T-cell (primary cell): ENCODE measurements at regions not wholly inside any gene's neighbourhood (a gene's known extent, or its start where the extent isn't known, plus 50 kb on each side); places are given as distances from the start of the nearest gene placed in this dataset.

Experiments used
- ATAC-seq, 4 experiments: fragments of 200-7000 bp in 3 of 4; fragments of 150-1000 bp in 1 of 4; cut with Tn5 transposase; replicated peaks in 1 of 4; 1 replicate in 3 of 4; 2 replicates in 1 of 4; pipeline ENCODE4 v1.10.0; 2021; ENCODE audit warnings: moderate library complexity in 3 of 4, mild to moderate bottlenecking in 2 of 4, moderate number of reproducible peaks in 1 of 4
- CTCF ChIA-PET, 2 donors: fragments of 300-600 bp; sonication (Branson Sonifier 250); formaldehyde crosslinking; loops; one replicate each; lab custom pipeline; 2022; ENCODE audit warnings: antibody characterized with exemption in 2 of 2; lab: Charles Lee
- POLR2A ChIA-PET, 2 donors: fragments of 300-600 bp; sonication (Branson Sonifier 250); formaldehyde crosslinking; loops; one replicate each; lab custom pipeline; 2022; ENCODE audit warnings: antibody characterized with exemption in 2 of 2; lab: Charles Lee
- DNase-seq, 35 experiments: peaks; one replicate each; pipeline versions ENCODE4 v3.0.0 to v3.0.0-alpha.2; 2013 to 2023
- H3K27ac ChIP-seq: one replicate; pipeline ENCODE4 v1.5.1; 2013; ENCODE audit warnings: low read length
- H3K27me3 ChIP-seq, 2 experiments: replicated peaks in 1 of 2; 1 replicate in 1 of 2; 2 replicates in 1 of 2; pipeline versions ENCODE4 v1.6.1 to v1.7.0; 2013; ENCODE audit warnings: low read length in 1 of 2, mixed read lengths in 1 of 2; ENCODE audit not compliant: control insufficient read depth in 2 of 2, insufficient read depth in 2 of 2; ENCODE audit errors: extremely low read depth in 1 of 2
- H3K36me3 ChIP-seq, 2 donors: 1 replicate in 1 of 2; 2 replicates in 1 of 2; pipeline versions ENCODE4 v1.6.1 to v1.7.0; 2013; ENCODE audit warnings: low read length in 1 of 2; ENCODE audit not compliant: control insufficient read depth in 2 of 2, insufficient read depth in 1 of 2; ENCODE audit errors: extremely low read depth in 1 of 2
- H3K4me1 ChIP-seq, 2 experiments: 1 replicate in 1 of 2; 2 replicates in 1 of 2; pipeline versions ENCODE4 v1.6.1 to v1.7.0; 2013; ENCODE audit warnings: low read length in 2 of 2, mixed read lengths in 1 of 2; ENCODE audit not compliant: insufficient read depth in 2 of 2, control insufficient read depth in 1 of 2; ENCODE audit errors: extremely low read depth in 1 of 2
- H3K4me3 ChIP-seq, 2 donors: 1 replicate in 1 of 2; 2 replicates in 1 of 2; pipeline versions ENCODE4 v1.5.1 to v1.7.0; 2013; ENCODE audit warnings: mild to moderate bottlenecking in 2 of 2, low read length in 1 of 2, moderate library complexity in 1 of 2; ENCODE audit not compliant: control insufficient read depth in 1 of 2; ENCODE audit errors: extremely low read depth in 1 of 2
- H3K9me3 ChIP-seq: 2 replicates; pipeline ENCODE4 v1.7.0; 2013
- H3K27ac Mint-ChIP-seq, 2 donors: one replicate each; pipeline ENCODE4 v1.8.0; 2020 to 2021; ENCODE audit warnings: mild to moderate bottlenecking in 2 of 2, mixed read lengths in 2 of 2
- H3K27me3 Mint-ChIP-seq, 2 donors: one replicate each; pipeline ENCODE4 v1.8.0; 2021 to 2022; ENCODE audit warnings: mixed read lengths in 2 of 2
- H3K36me3 Mint-ChIP-seq: one replicate; pipeline ENCODE4 v1.8.0; 2021; ENCODE audit warnings: mixed read lengths
- H3K4me1 Mint-ChIP-seq, 3 donors: one replicate each; pipeline ENCODE4 v1.8.0; 2020 to 2022; ENCODE audit warnings: mixed read lengths in 3 of 3, mild to moderate bottlenecking in 1 of 3
- H3K4me3 Mint-ChIP-seq, 3 donors: one replicate each; pipeline ENCODE4 v1.8.0; 2020 to 2022; ENCODE audit warnings: mild to moderate bottlenecking in 3 of 3, mixed read lengths in 3 of 3, moderate library complexity in 3 of 3
- H3K9me3 Mint-ChIP-seq, 3 donors: one replicate each; pipeline ENCODE4 v1.8.0; 2020 to 2022; ENCODE audit warnings: mixed read lengths in 3 of 3
- WGBS: methylation state at CpG from one replicate; pipeline ENCODE4 v1.1.5; 2013; ENCODE audit warnings: missing lambda C conversion rate; ENCODE audit not compliant: insufficient coverage; 5-methylcytosine and 5-hydroxymethylcytosine counted together

DNA sequence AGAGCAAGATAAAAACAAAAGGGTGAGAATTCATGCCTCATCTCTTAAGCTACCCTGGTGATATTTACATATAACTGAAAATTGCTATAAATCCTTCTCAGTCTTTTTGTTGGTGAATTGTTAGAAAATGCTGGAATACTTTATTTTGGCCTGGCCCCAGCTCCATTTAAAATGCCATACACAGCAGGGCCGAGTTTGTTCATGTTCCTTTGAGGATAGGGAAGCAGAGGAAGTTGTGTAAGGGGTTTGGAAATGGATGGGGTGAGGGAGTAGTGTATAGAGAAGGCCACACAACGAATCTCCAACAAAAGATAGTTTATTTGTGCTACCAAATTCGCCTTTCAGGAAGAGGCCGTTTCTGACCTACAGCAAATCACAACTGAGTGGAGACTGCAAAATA is 78.6 kb upstream of the ADAMTS9 start:
- H3K27ac Mint-ChIP-seq, result no peak overlapping the region
- Histone ChIP-seq H3K9me3 (no peaks in the 10 kb centered on the region), H3K27me3 (no peaks in the 10 kb centered on the region), H3K4me3 (no peak overlapping the region), H3K4me1 (no peaks in the 10 kb centered on the region), H3K36me3 (no peaks in the 10 kb centered on the region), H3K27ac (no peak overlapping the region)
- H3K9me3 Mint-ChIP-seq, result peaks cover 0 to 3% (median 2%) of the 10 kb centered on the region in 3 donors
- no peaks in the 10 kb centered on the region for H3K27me3 Mint-ChIP-seq
- no peaks in the 10 kb centered on the region for H3K36me3 Mint-ChIP-seq
- H3K4me3 Mint-ChIP-seq, result no peak overlapping the region
- ChIA-PET CTCF (no interaction called here), POLR2A (no interaction called here)
- ATAC-seq (no peak), DNase-seq (no peak)
- H3K4me1 Mint-ChIP-seq, result no peaks in the 10 kb centered on the region
- WGBS, result no CpG with 5 or more reads among the region's 4 CpGs

DNA sequence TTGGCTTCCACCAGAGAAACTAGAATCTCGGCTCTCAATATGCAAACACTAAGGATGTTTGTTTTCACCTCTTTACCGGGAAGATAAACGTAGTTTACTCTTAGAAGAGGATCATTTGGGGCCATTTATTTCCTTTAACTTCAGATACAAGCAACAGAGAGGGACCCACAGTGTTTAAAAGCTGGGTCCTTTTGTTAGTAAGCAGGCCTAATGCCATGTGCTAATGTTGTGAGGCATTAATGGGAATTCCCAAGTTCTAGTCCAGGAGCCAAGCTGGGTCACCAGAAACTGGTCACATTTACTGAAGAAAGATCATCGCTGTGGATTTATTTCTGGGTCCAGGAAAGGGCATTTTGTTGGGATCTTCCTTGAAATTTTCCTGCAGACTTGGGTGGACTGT is 78.1 kb upstream of the ADAMTS9 start:
- no peaks in the 10 kb centered on the region for H3K4me1 ChIP-seq
- ATAC-seq (no peak), DNase-seq (no peak)
- H3K9me3 ChIP-seq, result no peaks in the 10 kb centered on the region
- Mint-ChIP-seq H3K27me3 (no peaks in the 10 kb centered on the region), H3K9me3 (peaks cover 0 to 3% (median 2%) of the 10 kb centered on the region in 3 donors), H3K4me3 (no peak overlapping the region), H3K27ac (no peak overlapping the region), H3K4me1 (no peaks in the 10 kb centered on the region), H3K36me3 (no peaks in the 10 kb centered on the region)
- no peak overlapping the region for H3K4me3 ChIP-seq
- ChIA-PET POLR2A (no interaction called here), CTCF (no interaction called here)
- no peaks in the 10 kb centered on the region for H3K36me3 ChIP-seq
- no peaks in the 10 kb centered on the region for H3K27me3 ChIP-seq
- WGBS, result 67% methylated on average over 1 of the region's 4 CpGs
- H3K27ac ChIP-seq, result no peak overlapping the region

DNA sequence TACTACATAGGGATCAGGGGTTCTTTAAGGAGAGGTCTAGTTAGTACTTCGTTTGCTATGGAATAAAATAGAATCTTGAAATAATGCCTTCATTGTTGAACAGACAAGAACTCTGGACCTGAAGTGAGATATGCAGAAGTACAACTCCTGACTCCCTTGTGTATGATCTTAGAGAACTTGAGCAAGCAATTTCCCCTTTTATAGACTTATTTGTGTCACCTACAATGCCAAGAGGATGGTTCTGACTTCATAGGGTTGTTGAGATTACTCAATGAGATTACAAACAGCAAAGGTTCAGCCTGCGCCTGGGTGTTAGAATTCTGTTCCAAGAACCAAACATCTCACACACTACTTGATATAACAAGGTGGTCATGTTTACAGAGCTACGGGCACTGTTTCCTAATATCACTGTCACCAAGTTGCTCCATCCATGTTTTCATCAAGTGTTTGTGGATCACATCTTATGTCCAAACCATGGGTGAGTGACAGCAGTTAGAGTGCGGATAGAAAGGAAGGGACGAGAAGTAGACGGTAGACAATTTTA is 76.7 kb upstream of the ADAMTS9 start:
- Histone ChIP-seq H3K4me3 (no peak overlapping the region), H3K27me3 (no peaks in the 10 kb centered on the region), H3K36me3 (no peaks in the 10 kb centered on the region), H3K9me3 (no peaks in the 10 kb centered on the region), H3K4me1 (no peaks in the 10 kb centered on the region), H3K27ac (no peak overlapping the region)
- no peak for ATAC-seq
- ChIA-PET POLR2A (no interaction called here), CTCF (no interaction called here)
- Mint-ChIP-seq H3K9me3 (peaks cover 0 to 3% (median 2%) of the 10 kb centered on the region in 3 donors), H3K4me3 (no peak overlapping the region), H3K4me1 (no peaks in the 10 kb centered on the region), H3K27me3 (no peaks in the 10 kb centered on the region), H3K27ac (no peak overlapping the region), H3K36me3 (no peaks in the 10 kb centered on the region)
- no CpG with 5 or more reads among the region's 6 CpGs for WGBS
- no peak for DNase-seq

DNA sequence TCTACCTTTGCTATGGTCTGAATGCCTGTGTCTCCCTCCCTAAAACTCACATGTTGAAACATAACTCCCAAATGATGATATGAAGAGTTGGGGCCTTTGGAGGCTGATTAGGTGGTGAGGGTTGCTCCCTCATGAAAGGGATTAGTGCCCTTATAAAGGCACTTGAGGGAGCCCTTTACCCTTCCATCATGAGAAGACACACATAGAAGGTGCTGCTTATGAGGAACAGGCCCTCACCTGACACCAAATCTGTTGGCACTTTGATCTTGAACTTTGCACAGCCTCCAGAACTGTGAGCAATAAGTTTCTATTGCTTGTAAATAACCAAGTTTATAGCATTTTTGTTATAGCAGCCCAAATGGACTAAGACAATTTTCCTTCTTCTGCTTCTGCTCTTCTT is 76.2 kb upstream of the ADAMTS9 start:
- H3K36me3 Mint-ChIP-seq, result no peaks in the 10 kb centered on the region
- H3K4me1 ChIP-seq, result no peaks in the 10 kb centered on the region
- ATAC-seq (no peak), DNase-seq (no peak)
- no peak overlapping the region for H3K4me3 Mint-ChIP-seq
- POLR2A ChIA-PET, result no interaction called here
- no peaks in the 10 kb centered on the region for H3K4me1 Mint-ChIP-seq
- H3K4me3 ChIP-seq, result no peak overlapping the region
- CTCF ChIA-PET, result no interaction called here
- H3K27me3 ChIP-seq, result no peaks in the 10 kb centered on the region
- H3K27me3 Mint-ChIP-seq, result no peaks in the 10 kb centered on the region
- peaks cover 0 to 3% (median 2%) of the 10 kb centered on the region in 3 donors for H3K9me3 Mint-ChIP-seq
- no peak overlapping the region for H3K27ac Mint-ChIP-seq
- no peaks in the 10 kb centered on the region for H3K36me3 ChIP-seq
- no peaks in the 10 kb centered on the region for H3K9me3 ChIP-seq
- no peak overlapping the region for H3K27ac ChIP-seq

DNA sequence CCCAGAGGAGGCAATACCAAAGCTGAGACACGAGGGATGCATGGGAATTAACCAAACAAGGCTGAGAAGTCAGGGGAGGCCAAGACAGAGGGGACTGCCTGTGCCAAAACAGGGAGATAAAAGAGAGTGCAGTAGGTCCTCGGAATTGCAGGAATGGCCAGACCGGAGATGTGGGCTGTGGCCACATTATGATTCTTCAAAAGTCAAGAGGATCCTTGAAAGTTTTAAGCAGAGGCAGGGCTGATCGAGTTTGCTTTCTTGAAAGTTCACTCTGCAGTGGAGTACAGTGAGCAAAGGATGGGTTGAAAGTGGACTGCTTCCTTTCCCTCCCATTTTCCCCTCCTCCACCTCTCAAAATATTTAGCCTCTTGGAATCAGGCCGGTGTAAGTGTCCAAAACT is 73.9 kb upstream of the ADAMTS9 start:
- H3K4me3 ChIP-seq, result no peak overlapping the region
- Mint-ChIP-seq H3K27me3 (no peaks in the 10 kb centered on the region), H3K36me3 (no peaks in the 10 kb centered on the region), H3K9me3 (peaks cover 0 to 3% (median 2%) of the 10 kb centered on the region in 3 donors), H3K27ac (no peak overlapping the region), H3K4me1 (no peaks in the 10 kb centered on the region), H3K4me3 (no peak overlapping the region)
- no peaks in the 10 kb centered on the region for H3K9me3 ChIP-seq
- H3K27ac ChIP-seq, result no peak overlapping the region
- CTCF ChIA-PET, result no interaction called here
- no peaks in the 10 kb centered on the region for H3K4me1 ChIP-seq
- no peaks in the 10 kb centered on the region for H3K36me3 ChIP-seq
- ATAC-seq (no peak), DNase-seq (no peak)
- POLR2A ChIA-PET, result no interaction called here
- no peaks in the 10 kb centered on the region for H3K27me3 ChIP-seq
- WGBS, result 64% methylated on average over 4 of the region's 5 CpGs

DNA sequence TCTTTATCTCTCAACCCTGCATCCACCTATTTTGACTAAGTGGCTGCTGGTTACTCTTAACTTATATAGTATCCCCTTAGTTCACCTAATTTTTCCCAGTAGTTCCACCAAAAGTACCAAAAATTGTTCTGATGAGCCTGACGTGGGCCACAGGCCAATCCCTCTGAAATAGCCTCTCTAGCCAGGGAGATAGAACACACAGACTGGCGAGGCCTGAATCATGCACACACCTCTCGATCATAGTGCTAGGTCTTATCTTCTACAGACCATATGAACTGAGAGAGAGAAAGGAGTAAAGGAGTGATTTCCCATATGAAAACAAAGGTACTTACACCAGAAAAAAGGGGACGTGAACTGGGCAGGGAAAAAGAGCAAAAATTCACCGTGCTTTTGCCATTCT is 72.5 kb upstream of the ADAMTS9 start:
- Mint-ChIP-seq H3K36me3 (no peaks in the 10 kb centered on the region), H3K27me3 (no peaks in the 10 kb centered on the region), H3K27ac (no peak overlapping the region), H3K9me3 (peaks cover 0 to 3% (median 2%) of the 10 kb centered on the region in 3 donors), H3K4me3 (no peak overlapping the region), H3K4me1 (no peaks in the 10 kb centered on the region)
- ATAC-seq (no peak), DNase-seq (no peak)
- no peaks in the 10 kb centered on the region for H3K27me3 ChIP-seq
- H3K9me3 ChIP-seq, result no peaks in the 10 kb centered on the region
- ChIA-PET POLR2A (no interaction called here), CTCF (no interaction called here)
- no peak overlapping the region for H3K4me3 ChIP-seq
- H3K36me3 ChIP-seq, result no peaks in the 10 kb centered on the region
- no peaks in the 10 kb centered on the region for H3K4me1 ChIP-seq
- WGBS, result 67% methylated on average over 1 of the region's 5 CpGs
- no peak overlapping the region for H3K27ac ChIP-seq

DNA sequence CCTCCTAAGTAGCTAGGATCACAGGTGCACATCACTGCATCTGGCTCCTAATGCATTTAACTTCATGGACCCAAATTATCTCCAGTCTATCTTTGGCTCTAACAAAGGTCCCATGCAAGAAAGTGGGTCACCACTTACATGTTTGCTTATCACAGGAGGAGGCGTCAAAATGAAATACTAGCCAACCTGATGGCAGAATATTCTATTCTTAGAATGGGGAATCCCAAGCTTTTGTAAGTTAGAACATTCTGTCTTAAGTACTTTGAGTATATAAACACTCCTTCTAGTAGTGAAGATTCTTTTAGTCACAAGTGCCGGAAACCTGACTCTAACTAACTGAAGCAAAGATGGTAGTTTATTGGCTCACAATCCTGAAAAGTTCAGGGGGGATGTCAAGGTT is 72.0 kb upstream of the ADAMTS9 start:
- WGBS, result no CpG with 5 or more reads among the region's 2 CpGs
- no peaks in the 10 kb centered on the region for H3K4me1 ChIP-seq
- Mint-ChIP-seq H3K36me3 (no peaks in the 10 kb centered on the region), H3K4me3 (no peak overlapping the region), H3K27ac (no peak overlapping the region), H3K4me1 (no peaks in the 10 kb centered on the region), H3K27me3 (no peaks in the 10 kb centered on the region), H3K9me3 (peaks cover 0 to 3% (median 2%) of the 10 kb centered on the region in 3 donors)
- ChIA-PET CTCF (no interaction called here), POLR2A (no interaction called here)
- no peaks in the 10 kb centered on the region for H3K36me3 ChIP-seq
- ATAC-seq (no peak), DNase-seq (no peak)
- H3K9me3 ChIP-seq, result no peaks in the 10 kb centered on the region
- H3K27me3 ChIP-seq, result no peaks in the 10 kb centered on the region
- H3K27ac ChIP-seq, result no peak overlapping the region
- no peak overlapping the region for H3K4me3 ChIP-seq
